ENCODE measurements at regions not wholly inside any gene's neighbourhood (a gene's known extent, or its start where the extent isn't known, plus 50 kb on each side); places are given as distances from the start of the nearest gene placed in this dataset.

DNA sequence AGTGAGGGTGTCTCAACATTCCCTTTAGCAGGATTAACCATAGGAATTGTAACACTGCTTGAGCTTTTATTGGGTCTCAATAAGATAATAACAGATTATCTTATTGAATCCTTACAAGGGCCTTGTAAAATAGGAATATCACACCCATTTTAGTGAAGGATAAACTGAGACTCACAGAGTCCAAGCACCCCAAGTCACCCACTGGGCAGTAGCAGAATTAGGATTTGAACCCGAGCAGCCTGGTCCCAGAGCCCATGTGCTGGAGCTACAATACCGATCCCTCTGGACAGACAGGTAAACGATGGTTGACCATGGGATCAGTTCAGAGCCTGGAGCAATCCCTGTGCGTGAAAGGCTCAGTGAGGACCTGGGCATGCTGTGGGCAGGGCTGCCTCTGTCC, 56.3 kb upstream of the MRPS22 start:
- no peak for DNase-seq
- no peak for ATAC-seq
- H3K4me3 ChIP-seq, result no peak overlapping the region
- WGBS (ENCODE audit: insufficient coverage, low coverage, low lambda C conversion rate, missing lambda C conversion rate), result 100% methylated on average over 1 of the region's 4 CpGs
- no peak for TF ChIP-seq POLR2A (IDR thresholded peaks at IDR 0.05)
- TF ChIP-seq CTCF (IDR thresholded peaks at IDR 0.05), result no peak
- H3K4me1 ChIP-seq, result no peaks in the 10 kb centered on the region
- H3K27me3 ChIP-seq, result no peaks in the 10 kb centered on the region
- H3K9me3 ChIP-seq, result no peaks in the 10 kb centered on the region
- intact Hi-C loops (cut with DNase I), result no loop called here
- no peaks in the 10 kb centered on the region for H3K36me3 ChIP-seq
- H3K27ac ChIP-seq, result no peak overlapping the region

DNA sequence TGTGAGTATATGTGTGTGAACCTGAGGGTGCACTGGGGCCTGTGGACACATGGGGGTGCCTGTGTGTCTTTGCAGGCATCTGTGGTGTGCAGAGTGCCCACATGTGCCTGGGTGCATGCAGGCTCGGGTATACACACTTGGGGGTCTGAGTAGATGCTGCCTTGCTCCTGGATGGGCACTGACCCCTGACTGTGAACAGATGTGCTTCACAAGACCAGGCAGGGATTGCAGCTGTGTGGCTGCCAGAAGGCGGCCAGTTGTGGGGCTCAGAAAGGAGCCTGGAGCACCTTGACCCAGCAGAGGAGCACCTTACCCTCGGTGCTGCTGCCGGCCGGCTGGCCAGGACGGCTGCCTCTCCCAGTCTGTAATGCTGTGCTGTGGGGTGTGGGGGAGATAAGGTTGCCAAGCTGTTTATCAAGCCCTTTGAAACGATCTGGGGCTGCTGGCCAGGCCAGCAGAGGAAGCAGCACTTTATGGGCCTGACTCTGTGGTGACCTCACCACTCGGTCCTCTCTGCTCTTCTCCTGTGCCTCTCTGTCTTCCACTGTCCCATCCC, 55.5 kb upstream of the MRPS22 start:
- Histone ChIP-seq H3K36me3 (no peaks in the 10 kb centered on the region), H3K4me1 (no peaks in the 10 kb centered on the region), H3K9me3 (no peaks in the 10 kb centered on the region), H3K27ac (no peak overlapping the region), H3K27me3 (no peaks in the 10 kb centered on the region), H3K4me3 (no peak overlapping the region)
- WGBS (ENCODE audit: insufficient coverage, low coverage, low lambda C conversion rate, missing lambda C conversion rate), result 35% methylated on average over 2 of the region's 8 CpGs
- ATAC-seq (peak in 1 of 4 donors; percentile 89), DNase-seq (peak in 2 of 3 donors; percentile 23 to 27)
- intact Hi-C loops (cut with DNase I), result no loop called here
- TF ChIP-seq POLR2A (IDR thresholded peaks at IDR 0.05) (no peak), CTCF (IDR thresholded peaks at IDR 0.05) (no peak)

DNA sequence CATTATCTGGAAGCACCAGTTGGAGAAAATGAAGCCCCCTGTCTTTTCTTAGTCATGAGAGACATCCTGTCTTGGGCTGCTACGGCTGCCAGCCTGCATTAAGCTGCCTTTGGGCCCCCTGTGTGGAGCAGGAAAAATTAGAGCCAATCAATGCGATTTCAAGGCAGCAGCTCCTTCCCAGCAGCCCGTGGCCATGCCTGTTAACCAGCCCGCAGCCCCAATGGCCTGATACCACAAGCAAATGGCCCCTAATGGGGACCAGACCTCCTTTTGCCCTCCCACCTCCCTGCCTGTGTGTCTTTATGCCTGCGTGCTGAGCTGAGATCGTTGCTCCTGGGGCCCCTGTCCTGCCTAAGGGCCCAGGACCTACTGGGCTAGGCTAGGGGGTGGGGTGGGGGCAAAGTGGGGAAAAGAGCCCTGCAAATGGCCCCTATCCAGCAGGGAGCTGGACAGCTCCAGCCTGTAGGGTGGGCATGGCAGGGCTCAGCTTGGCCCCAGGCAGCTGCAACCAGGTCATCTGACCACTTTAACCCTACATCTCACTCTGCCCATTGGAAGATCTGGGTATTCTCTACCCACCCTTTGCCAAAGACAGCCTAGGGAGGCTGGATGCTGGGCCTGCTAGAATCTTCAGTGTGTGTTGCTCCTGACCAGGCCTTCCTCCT, 53.8 kb upstream of the MRPS22 start:
- H3K4me3 ChIP-seq, result no peak overlapping the region
- no peak for ATAC-seq
- WGBS (ENCODE audit: insufficient coverage, low coverage, low lambda C conversion rate, missing lambda C conversion rate), result 92% methylated on average over 2 of the region's 6 CpGs
- H3K27me3 ChIP-seq, result no peaks in the 10 kb centered on the region
- no peaks in the 10 kb centered on the region for H3K36me3 ChIP-seq
- TF ChIP-seq POLR2A (IDR thresholded peaks at IDR 0.05) (no peak), CTCF (IDR thresholded peaks at IDR 0.05) (no peak)
- no peaks in the 10 kb centered on the region for H3K9me3 ChIP-seq
- DNase-seq, result no peak
- intact Hi-C loops (cut with DNase I), result no loop called here
- H3K27ac ChIP-seq, result no peak overlapping the region
- H3K4me1 ChIP-seq, result no peaks in the 10 kb centered on the region

GRCh38 chr3:139291276-139292051, 52.4 kb upstream of the MRPS22 start:
- no peak for ATAC-seq
- TF ChIP-seq CTCF (IDR thresholded peaks at IDR 0.05) (no peak), POLR2A (IDR thresholded peaks at IDR 0.05) (no peak)

More at GRCh38 chr3:139291276-139292051, 52.4 kb upstream of the MRPS22 start:
- intact Hi-C loops (cut with DNase I), result no loop called here
- Histone ChIP-seq H3K36me3 (no peaks in the 10 kb centered on the region), H3K4me1 (no peaks in the 10 kb centered on the region), H3K27me3 (no peaks in the 10 kb centered on the region), H3K9me3 (no peaks in the 10 kb centered on the region), H3K4me3 (no peak overlapping the region), H3K27ac (no peak overlapping the region)
- 85% methylated on average over 4 of the region's 4 CpGs for WGBS (ENCODE audit: insufficient coverage, low coverage, low lambda C conversion rate, missing lambda C conversion rate)
- no peak for DNase-seq
